Right hindlimb (tissue), 1 donor: ENCODE measurements at regions not wholly inside any gene's neighbourhood (a gene's known extent, or its start where the extent isn't known, plus 50 kb on each side); places are given as distances from the start of the nearest gene placed in this dataset.

Source experiments
- DNase-seq: peaks from one replicate; pipeline ENCODE4 v3.0.0-alpha.2; 2018

GRCh38 chr7:41116817-41117216 lies 586.1 kb downstream of the INHBA start:
- no peak for DNase-seq

GRCh38 chr7:41116337-41116736 lies 586.6 kb downstream of the INHBA start:
- DNase-seq = no peak

- no peak for DNase-seq
Observed at GRCh38 chr7:41114691-41115090, 588.2 kb downstream of the INHBA start.

GRCh38 chr7:41114131-41114530 lies 588.8 kb downstream of the INHBA start:
- DNase-seq = no peak

- no peak for DNase-seq
Observed at GRCh38 chr7:41113719-41114118, 589.2 kb downstream of the INHBA start.

GRCh38 chr7:41110186-41110585 lies 592.7 kb downstream of the INHBA start:
- no peak for DNase-seq

- DNase-seq = no peak
Observed at GRCh38 chr7:41108821-41109220, 594.1 kb downstream of the INHBA start.

- no peak for DNase-seq
Observed at GRCh38 chr7:41107938-41108448, 594.9 kb downstream of the INHBA start.

- DNase-seq = peak; percentile 61
Observed at GRCh38 chr7:41107330-41107937, 595.5 kb downstream of the INHBA start.

- no peak for DNase-seq
Observed at GRCh38 chr7:41104631-41105030, 598.3 kb downstream of the INHBA start.

- no peak for DNase-seq
Observed at GRCh38 chr7:41103331-41103730, 599.6 kb downstream of the INHBA start.

GRCh38 chr7:41098846-41099245 lies 604.0 kb downstream of the INHBA start:
- DNase-seq = no peak

- no peak for DNase-seq
Observed at GRCh38 chr7:41098402-41098801, 604.5 kb downstream of the INHBA start.

- DNase-seq = peak; percentile 24
Observed at GRCh38 chr7:41097501-41097900, 605.4 kb downstream of the INHBA start.

- no peak for DNase-seq
Observed at GRCh38 chr7:41096917-41097316, 606.0 kb downstream of the INHBA start.

- no peak for DNase-seq
Observed at GRCh38 chr7:41093141-41093540, 609.7 kb downstream of the INHBA start.

- DNase-seq = no peak
Observed at GRCh38 chr7:41085244-41085643, 617.6 kb downstream of the INHBA start.

GRCh38 chr7:41084381-41084780 lies 618.5 kb downstream of the INHBA start:
- DNase-seq = no peak

GRCh38 chr7:41069635-41070034 lies 633.3 kb downstream of the INHBA start:
- DNase-seq = no peak

GRCh38 chr7:41067576-41067975 lies 635.3 kb downstream of the INHBA start:
- DNase-seq = no peak

- no peak for DNase-seq
Observed at GRCh38 chr7:41065663-41066062, 637.2 kb downstream of the INHBA start.

- no peak for DNase-seq
Observed at GRCh38 chr7:41063116-41063515, 639.8 kb downstream of the INHBA start.

- no peak for DNase-seq
Observed at GRCh38 chr7:41060796-41061195, 642.1 kb downstream of the INHBA start.

- DNase-seq = no peak
Observed at GRCh38 chr7:41059796-41060195, 643.1 kb downstream of the INHBA start.
